GM21529 (cell line): ENCODE measurements at regions not wholly inside any gene's neighbourhood (a gene's known extent, or its start where the extent isn't known, plus 50 kb on each side); places are given as distances from the start of the nearest gene placed in this dataset.
"Not testable (repeated sequence)": the region's sequence is repeated elsewhere in the genome, so short reads cannot be mapped to it uniquely, and the experiment has no call there.

Experiments used
- ATAC-seq: cut with Tn5 transposase; IDR thresholded peaks from one replicate; pipeline ENCODE4 v1.9.1; 2021; ENCODE audit not compliant: unreplicated experiment

DNA sequence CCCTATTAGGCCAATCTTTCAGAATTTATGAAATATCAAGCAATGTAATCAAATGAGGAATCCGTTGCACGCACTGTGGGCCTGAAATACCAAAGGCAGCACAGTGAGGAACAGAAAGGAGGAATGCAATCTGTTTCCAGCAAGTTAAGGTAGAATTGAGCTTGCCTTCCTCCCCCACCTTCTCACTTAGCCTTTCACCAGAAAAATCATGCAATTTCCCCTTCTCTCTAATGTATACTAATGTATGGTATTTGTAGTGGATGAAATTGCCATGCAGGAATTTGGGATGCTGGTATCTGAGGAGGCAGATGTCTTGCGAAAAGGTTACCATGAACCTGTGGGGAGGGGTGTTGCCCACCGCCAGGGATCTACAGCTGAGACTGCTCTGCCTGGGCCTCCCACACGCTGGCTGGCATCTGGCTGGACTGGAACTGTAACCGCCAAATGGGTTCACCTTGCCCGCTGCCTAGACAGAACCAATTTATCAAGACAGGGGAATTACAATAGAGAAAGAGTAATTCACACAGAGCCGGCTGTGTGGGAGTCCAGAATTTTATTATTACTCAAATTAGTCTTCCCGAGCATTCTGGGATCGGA, 222.4 kb upstream of the MYLIP start:
- no peak for ATAC-seq

GRCh38 chr6:15905488-15906419, 223.1 kb upstream of the MYLIP start:
- no peak for ATAC-seq

GRCh38 chr6:15904651-15905376, 224.1 kb upstream of the MYLIP start:
- no peak for ATAC-seq

DNA sequence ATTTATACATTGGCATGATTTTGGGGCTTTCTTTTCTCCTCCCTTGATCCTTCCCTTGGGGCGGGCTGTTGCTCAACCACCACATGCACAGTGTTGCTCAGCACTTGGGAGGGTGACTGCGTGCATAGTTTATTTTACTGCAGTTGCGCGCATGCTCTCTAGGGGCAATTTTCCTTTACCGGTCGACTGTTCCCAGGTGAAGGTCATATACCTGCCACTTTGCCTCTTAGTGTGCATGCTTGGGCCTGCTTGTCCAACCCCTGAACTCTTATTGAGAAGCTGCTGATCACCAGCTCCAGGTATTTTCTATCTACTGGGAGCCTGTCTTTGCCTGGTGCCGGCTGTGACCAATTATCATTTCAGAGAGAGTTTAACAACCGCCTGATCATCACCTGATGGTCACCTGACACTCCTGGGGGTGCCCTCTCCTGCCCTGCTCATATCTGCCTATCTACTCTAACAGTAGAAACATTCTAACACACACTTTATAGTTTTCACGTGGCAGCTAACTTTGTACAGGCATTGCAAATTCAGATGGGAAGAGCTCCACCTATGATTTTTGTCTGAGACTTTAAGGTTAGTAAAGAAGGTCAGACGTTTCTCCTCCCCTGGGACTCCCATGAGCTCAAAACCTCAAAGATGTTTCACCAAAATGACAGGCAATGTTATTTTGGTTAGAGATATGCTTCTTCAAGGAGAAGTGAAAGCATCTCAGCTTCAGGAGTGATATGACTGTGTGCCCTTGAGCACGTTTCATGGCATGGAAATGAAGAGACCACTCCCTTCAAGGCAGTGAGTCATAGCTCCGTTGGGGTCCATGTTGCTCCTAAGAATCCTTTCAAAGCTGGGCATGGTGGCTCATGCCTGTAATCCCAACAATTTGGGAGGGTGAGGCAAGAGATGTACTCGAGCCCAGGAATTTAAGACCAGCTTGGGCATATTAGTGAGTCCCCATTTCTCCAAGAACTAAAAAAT, 227.5 kb upstream of the MYLIP start:
- ATAC-seq = peak; percentile 87

- no peak for ATAC-seq
These were observed 230.2 kb upstream of the MYLIP start for GRCh38 chr6:15898693-15899092.

- no peak for ATAC-seq
These were observed 231.6 kb upstream of the MYLIP start for GRCh38 chr6:15897063-15897876.

GRCh38 chr6:15894973-15895725, 232.3 kb upstream of the DTNBP1 start:
- no peak for ATAC-seq

DNA sequence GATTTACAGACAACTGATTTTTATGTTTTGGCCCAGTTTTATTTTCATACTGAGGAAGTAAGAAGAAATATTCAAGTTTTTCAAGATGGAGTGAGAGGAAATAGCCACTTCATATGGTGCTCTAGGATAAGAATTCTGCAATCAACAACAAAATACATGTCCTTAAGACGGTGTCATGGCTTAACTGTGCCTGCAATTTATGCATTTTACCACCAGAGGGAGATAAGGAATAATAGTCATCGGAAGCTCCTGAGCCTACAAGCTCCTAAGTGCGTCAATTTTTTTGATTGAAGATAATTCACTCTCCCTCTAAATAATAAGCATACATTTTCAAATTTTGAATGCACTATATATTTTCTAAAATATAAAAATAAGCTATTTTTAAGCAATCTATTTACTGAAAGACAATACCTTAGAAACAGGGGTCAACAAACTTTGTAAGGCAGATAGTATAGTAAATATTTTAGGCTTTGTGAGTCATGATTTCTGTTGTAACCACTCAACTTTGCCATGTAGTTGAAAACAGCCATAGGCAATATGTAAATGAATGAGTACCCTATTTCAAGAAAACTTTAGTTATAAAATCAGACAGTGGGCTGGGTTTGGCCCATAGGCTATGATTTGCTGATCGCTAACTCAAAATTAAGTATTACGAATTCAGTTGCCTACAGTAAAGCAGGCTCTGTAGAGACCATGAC, 230.9 kb upstream of the DTNBP1 start:
- ATAC-seq = no peak

DNA sequence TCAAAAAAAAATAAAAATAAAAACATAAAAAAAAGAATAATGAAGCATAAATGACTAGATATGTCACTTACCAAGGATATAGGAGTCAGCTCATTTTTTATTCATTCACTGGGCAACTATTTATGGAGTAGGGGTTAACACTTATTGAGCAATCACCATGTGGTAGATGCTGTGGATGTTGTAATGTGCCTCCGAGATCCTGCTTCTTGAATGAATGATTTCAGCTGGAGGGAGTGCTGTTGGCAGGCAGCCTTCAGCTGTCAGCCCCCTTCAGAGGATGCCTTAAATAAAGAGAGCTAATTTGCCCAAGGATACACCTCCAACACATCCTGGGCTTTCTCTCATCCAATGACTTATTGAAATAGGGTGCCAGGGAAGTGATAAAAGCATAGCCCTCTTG, 229.5 kb upstream of the DTNBP1 start:
- ATAC-seq = no peak

GRCh38 chr6:15888798-15889772, 226.3 kb upstream of the DTNBP1 start:
- ATAC-seq = no peak

DNA sequence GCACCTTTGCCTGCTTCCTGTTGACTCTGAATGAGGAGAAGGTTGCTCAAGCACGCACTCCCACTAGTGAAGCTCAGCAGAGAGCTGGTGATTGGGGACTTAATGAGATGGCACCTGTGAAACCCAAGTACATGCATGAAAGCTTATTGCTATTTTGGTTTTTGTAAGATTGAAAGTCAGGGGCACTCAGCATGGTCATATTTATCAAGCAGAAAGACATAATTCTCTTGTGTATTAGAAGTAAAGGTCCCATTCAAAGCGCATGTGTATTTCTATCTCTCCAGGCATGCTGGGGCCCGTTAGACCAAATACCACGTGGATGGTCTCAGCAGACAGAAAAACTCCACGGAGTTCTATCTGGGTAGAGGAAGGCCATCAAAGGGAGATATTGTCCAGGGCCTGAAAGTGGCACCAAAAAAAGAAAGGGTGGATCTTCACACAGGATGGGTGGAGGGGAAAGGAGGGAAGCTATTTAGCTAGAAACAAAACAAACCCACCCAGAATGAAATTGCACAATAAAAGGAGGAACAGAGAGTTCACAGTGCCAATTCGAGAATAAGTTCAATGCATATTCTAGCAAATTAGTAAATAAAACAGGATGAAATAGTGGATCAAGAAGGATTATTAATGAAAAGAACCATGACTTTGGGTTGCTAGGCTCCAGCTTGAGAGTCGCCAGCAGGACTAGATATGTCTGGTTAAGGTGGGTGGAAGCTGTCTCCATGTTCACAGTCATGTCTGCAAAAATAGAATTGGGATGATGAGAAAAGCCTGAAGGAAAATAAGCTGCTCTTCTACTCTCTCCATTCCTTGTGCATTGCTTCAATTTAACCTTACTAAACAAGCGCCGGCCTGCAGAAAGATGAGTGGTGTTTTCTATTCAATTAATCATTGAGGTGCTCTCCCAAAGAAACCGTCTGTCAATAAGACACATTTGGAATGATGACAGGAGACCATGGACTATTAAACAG, 224.9 kb upstream of the DTNBP1 start:
- ATAC-seq = peak; percentile 57

- ATAC-seq = no peak
These were observed 222.8 kb upstream of the DTNBP1 start for GRCh38 chr6:15885624-15886023.

DNA sequence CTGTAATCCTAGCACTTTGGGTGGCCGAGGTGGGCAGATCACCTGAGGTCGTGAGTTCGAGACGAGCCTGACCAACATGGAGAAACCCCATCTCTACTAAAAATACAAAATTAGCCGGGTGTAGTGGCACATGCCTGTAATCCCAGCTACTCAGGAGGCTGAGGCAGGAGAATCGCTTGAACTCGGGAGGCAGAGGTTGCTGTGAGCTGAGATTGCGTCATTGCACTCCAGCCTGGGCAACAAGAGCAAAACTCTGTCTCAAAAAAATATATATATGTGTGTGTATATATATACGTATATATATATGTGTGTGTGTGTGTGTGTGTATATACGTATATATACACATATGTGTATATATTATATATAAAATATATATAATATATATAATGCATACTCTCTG, 220.8 kb upstream of the DTNBP1 start:
- not testable (repeated sequence) for ATAC-seq

- ATAC-seq = no peak
These were observed 220.1 kb upstream of the DTNBP1 start for GRCh38 chr6:15882915-15883314.

DNA sequence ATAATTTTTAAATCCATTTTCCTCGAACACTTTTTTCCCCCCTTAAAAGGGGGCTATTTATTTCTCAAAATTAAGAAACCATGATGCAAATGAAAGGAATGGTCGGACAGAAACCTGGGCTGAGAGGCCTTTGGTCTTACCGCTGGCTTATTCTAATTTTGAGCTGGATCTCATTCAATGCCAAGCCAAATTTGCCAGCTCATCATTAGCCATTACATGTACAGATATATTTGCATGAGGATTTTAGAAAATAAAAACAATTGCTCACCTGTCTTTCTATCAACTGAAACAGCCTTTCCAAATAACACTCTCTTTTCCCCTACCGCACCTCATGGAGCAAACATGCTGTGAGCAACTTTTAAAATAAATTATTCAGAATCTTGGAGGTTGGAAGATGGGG, 219.5 kb upstream of the DTNBP1 start:
- no peak for ATAC-seq

DNA sequence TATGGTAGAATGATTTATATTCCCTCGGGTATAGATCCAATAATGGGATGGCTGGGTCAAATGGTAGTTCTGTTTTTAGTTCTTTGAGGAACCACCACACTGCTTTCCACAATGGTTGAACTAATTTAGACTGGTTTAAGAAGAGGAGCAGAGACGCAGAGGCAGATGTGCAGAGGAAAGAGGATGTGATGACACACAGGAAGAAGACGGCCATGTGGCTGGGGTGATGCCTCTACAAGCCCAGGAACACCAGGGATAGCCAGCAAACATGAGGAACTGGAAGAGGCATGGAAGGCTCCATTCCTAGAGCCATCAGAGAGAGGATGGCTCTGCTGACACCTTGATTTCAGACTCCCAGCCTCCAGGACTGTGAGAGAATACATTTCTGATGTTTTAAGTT, 218.3 kb upstream of the DTNBP1 start:
- no peak for ATAC-seq
